NCI-H526 treated with DMSO at 0.1 percent for 48 hours (cell line): ENCODE measurements at regions not wholly inside any gene's neighbourhood (a gene's known extent, or its start where the extent isn't known, plus 50 kb on each side); places are given as distances from the start of the nearest gene placed in this dataset.
"Not testable (repeated sequence)": the region's sequence is repeated elsewhere in the genome, so short reads cannot be mapped to it uniquely, and the experiment has no call there.

Source experiments
- DNase-seq: peaks from one replicate; lab custom pipeline; 2025; lab: John Stamatoyannopoulos, UW

- no peak for DNase-seq
Measured at GRCh38 chr12:38159591-38160317, 156.8 kb upstream of the ALG10B start.

- no peak for DNase-seq
Measured at GRCh38 chr12:38160318-38161122, 156.1 kb upstream of the ALG10B start.

GRCh38 chr12:38161123-38162000 lies 155.2 kb upstream of the ALG10B start:
- DNase-seq, result no peak

- DNase-seq, result no peak
Measured at GRCh38 chr12:38162013-38162412, 154.6 kb upstream of the ALG10B start.

- DNase-seq, result no peak
Measured at GRCh38 chr12:38162708-38163441, 153.7 kb upstream of the ALG10B start.

- no peak for DNase-seq
Measured at GRCh38 chr12:38163442-38163801, 153.2 kb upstream of the ALG10B start.

- DNase-seq, result no peak
Measured at GRCh38 chr12:38166225-38166624, 150.3 kb upstream of the ALG10B start.

- no peak for DNase-seq
Measured at GRCh38 chr12:38175538-38175937, 141.0 kb upstream of the ALG10B start.

GRCh38 chr12:38183617-38184016 lies 133.0 kb upstream of the ALG10B start:
- DNase-seq, result not testable (repeated sequence)

GRCh38 chr12:38197286-38197685 lies 119.3 kb upstream of the ALG10B start:
- DNase-seq, result not testable (repeated sequence)

- no peak for DNase-seq
Measured at GRCh38 chr12:38201461-38202276, 114.9 kb upstream of the ALG10B start.

GRCh38 chr12:38204831-38205230 lies 111.7 kb upstream of the ALG10B start:
- DNase-seq, result no peak

- DNase-seq, result no peak
Measured at GRCh38 chr12:38222011-38222410, 94.6 kb upstream of the ALG10B start.

- not testable (repeated sequence) for DNase-seq
Measured at GRCh38 chr12:38238328-38238727, 78.2 kb upstream of the ALG10B start.

GRCh38 chr12:38253778-38254177 lies 62.8 kb upstream of the ALG10B start:
- no peak for DNase-seq

GRCh38 chr12:38258411-38258810 lies 58.2 kb upstream of the ALG10B start:
- no peak for DNase-seq
